CD14-positive monocyte (primary cell): ENCODE measurements at regions not wholly inside any gene's neighbourhood (a gene's known extent, or its start where the extent isn't known, plus 50 kb on each side); places are given as distances from the start of the nearest gene placed in this dataset.

Experiments used
- DNase-seq, 3 donors: peaks; one replicate each; pipeline ENCODE4 v3.0.0-alpha.2; 2011 to 2022
- H2AFZ ChIP-seq: 2 replicates; pipeline ENCODE4 v1.6.0; 2012; ENCODE audit warnings: mild to moderate bottlenecking, low read depth, low read length, inconsistent platforms; ENCODE audit not compliant: insufficient read depth, poor library complexity, severe bottlenecking
- H3K27ac ChIP-seq, 2 donors: 1 replicate in 1 of 2; 2 replicates in 1 of 2; pipeline ENCODE4 v1.5.1; 2012 to 2013; ENCODE audit warnings: low read length in 2 of 2, control low read depth in 1 of 2, inconsistent platforms in 1 of 2, low read depth in 1 of 2, mild to moderate bottlenecking in 1 of 2
- H3K27me3 ChIP-seq, 2 donors: one replicate each; pipeline versions ENCODE4 v1.6.0 to v1.6.1; 2011 to 2013; ENCODE audit warnings: low read length in 2 of 2; ENCODE audit not compliant: control insufficient read depth in 2 of 2, insufficient read depth in 2 of 2
- H3K36me3 ChIP-seq, 2 donors: replicated peaks in 1 of 2; 1 replicate in 1 of 2; 2 replicates in 1 of 2; pipeline versions ENCODE4 v1.5.1 to v1.6.1; 2012 to 2013; ENCODE audit warnings: low read length in 2 of 2, control low read depth in 1 of 2, inconsistent platforms in 1 of 2, mild to moderate bottlenecking in 1 of 2; ENCODE audit not compliant: insufficient read depth in 2 of 2, control insufficient read depth in 1 of 2
- H3K4me1 ChIP-seq, 2 donors: 1 replicate in 1 of 2; 2 replicates in 1 of 2; pipeline versions ENCODE4 v1.5.1 to v1.6.1; 2012 to 2013; ENCODE audit warnings: low read length in 2 of 2, control low read depth in 1 of 2, inconsistent platforms in 1 of 2, mild to moderate bottlenecking in 1 of 2, moderate library complexity in 1 of 2; ENCODE audit not compliant: insufficient read depth in 2 of 2, control insufficient read depth in 1 of 2
- H3K4me2 ChIP-seq: replicated peaks from 2 replicates; pipeline ENCODE3; 2012; ENCODE audit warnings: low read length, moderate library complexity, mild to moderate bottlenecking; ENCODE audit not compliant: poor library complexity, severe bottlenecking; ENCODE audit errors: extremely low read depth
- H3K4me3 ChIP-seq, 3 experiments: fragments of 200-600 bp in 1 of 3; sonication (generic) in 1 of 3; replicated peaks in 1 of 3; 1 replicate in 2 of 3; 2 replicates in 1 of 3; pipeline ENCODE4 v1.5.1; 2011 to 2013; ENCODE audit warnings: low read length in 3 of 3, mild to moderate bottlenecking in 3 of 3, control low read depth in 2 of 3, low read depth in 2 of 3, inconsistent platforms in 1 of 3, moderate library complexity in 1 of 3
- H3K79me2 ChIP-seq: 2 replicates; pipeline ENCODE4 v1.6.0; 2012; ENCODE audit warnings: mild to moderate bottlenecking, control low read depth, inconsistent platforms, low read length, moderate library complexity; ENCODE audit not compliant: insufficient read depth
- H3K9ac ChIP-seq: 2 replicates; pipeline ENCODE4 v1.6.0; 2017; ENCODE audit warnings: low read length, mild to moderate bottlenecking; ENCODE audit not compliant: insufficient read depth, poor library complexity, severe bottlenecking
- H3K9me3 ChIP-seq, 2 donors: replicated peaks in 1 of 2; 1 replicate in 1 of 2; 2 replicates in 1 of 2; pipeline versions ENCODE4 v1.5.1 to v1.6.1; 2012 to 2013; ENCODE audit warnings: low read length in 2 of 2, control low read depth in 1 of 2; ENCODE audit not compliant: control insufficient read depth in 1 of 2, insufficient read depth in 1 of 2
- H4K20me1 ChIP-seq: 2 replicates; pipeline ENCODE4 v1.6.0; 2012; ENCODE audit warnings: mild to moderate bottlenecking, low read length, control low read depth, moderate library complexity; ENCODE audit not compliant: insufficient read depth
- H3K27ac Mint-ChIP-seq, 7 donors: one replicate each; pipeline ENCODE4 v1.8.0; 2020; ENCODE audit warnings: mild to moderate bottlenecking in 7 of 7, mixed read lengths in 7 of 7, moderate library complexity in 6 of 7, inconsistent platforms in 2 of 7
- H3K27me3 Mint-ChIP-seq, 3 donors: one replicate each; pipeline ENCODE4 v1.8.0; 2021 to 2022; ENCODE audit warnings: low read depth in 3 of 3, mild to moderate bottlenecking in 3 of 3, mixed read lengths in 3 of 3, moderate library complexity in 3 of 3, inconsistent platforms in 1 of 3
- H3K36me3 Mint-ChIP-seq, 2 donors: one replicate each; pipeline ENCODE4 v1.8.0; 2020; ENCODE audit warnings: mixed read lengths in 2 of 2, inconsistent platforms in 1 of 2, mild to moderate bottlenecking in 1 of 2
- H3K4me1 Mint-ChIP-seq: one replicate; pipeline ENCODE4 v1.8.0; 2020; ENCODE audit warnings: mild to moderate bottlenecking, mixed read lengths
- H3K4me3 Mint-ChIP-seq, 2 donors: one replicate each; pipeline ENCODE4 v1.8.0; 2020; ENCODE audit warnings: mild to moderate bottlenecking in 2 of 2, mixed read lengths in 2 of 2, moderate library complexity in 1 of 2
- H3K9me3 Mint-ChIP-seq, 7 donors: one replicate each; pipeline ENCODE4 v1.8.0; 2020 to 2022; ENCODE audit warnings: mixed read lengths in 7 of 7, mild to moderate bottlenecking in 6 of 7, moderate library complexity in 6 of 7, inconsistent platforms in 2 of 7
- CTCF ChIP-seq: fragments of 200-600 bp; IDR thresholded peaks from one replicate; pipeline ENCODE4 v1.8.0; 2022; ENCODE audit warnings: antibody characterized with exemption, mild to moderate bottlenecking
- WGBS: methylation state at CpG from one replicate; pipeline ENCODE4 v1.1.5; 2013; ENCODE audit warnings: missing lambda C conversion rate; ENCODE audit not compliant: insufficient coverage; 5-methylcytosine and 5-hydroxymethylcytosine counted together
- intact Hi-C, 2 donors: fragments of 100-400 bp; cut with micrococcal nuclease; formaldehyde crosslinking; loops; one replicate each; pipeline versions ENCODE4 v1.15.0 to v1.15.1; 2023

DNA sequence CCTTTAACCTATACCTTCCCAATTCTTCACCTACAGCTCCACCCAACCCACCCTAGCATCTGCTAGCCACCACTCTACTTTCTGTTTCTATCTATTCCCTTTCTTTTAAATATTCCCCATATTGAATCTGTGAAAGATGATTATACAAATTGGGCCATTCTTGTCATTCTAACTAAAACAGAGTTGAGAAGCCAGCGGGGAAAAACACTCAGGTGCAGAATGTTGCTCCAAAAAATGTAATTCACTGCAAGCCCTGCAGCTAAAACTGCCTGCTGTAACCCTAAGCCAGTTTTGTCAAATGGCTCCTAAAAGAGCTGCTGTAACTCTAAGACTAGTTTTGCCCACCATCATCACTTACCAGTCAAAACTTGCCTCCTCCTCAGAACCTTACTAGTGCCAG, 1468.6 kb upstream of the MIR17HG start:
- no peak overlapping the region for H3K4me2 ChIP-seq
- no peaks in the 10 kb centered on the region for H3K79me2 ChIP-seq
- no peak overlapping the region for H3K4me3 ChIP-seq
- no peaks in the 10 kb centered on the region for H3K36me3 Mint-ChIP-seq
- H2AFZ ChIP-seq: no peak overlapping the region
- H3K27ac ChIP-seq: no peak overlapping the region
- intact Hi-C loops: no loop called here
- no CpG with 5 or more reads among the region's 1 CpG for WGBS
- no peak overlapping the region for H3K4me3 Mint-ChIP-seq
- DNase-seq: no peak
- no peak overlapping the region for H3K9ac ChIP-seq
- no peak overlapping the region for H3K27ac Mint-ChIP-seq
- H3K27me3 ChIP-seq: no peaks in the 10 kb centered on the region
- no peaks in the 10 kb centered on the region for H3K36me3 ChIP-seq
- H3K9me3 ChIP-seq: peaks cover 5 to 9% of the 10 kb centered on the region in 2 donors
- H3K4me1 ChIP-seq: no peaks in the 10 kb centered on the region
- no peaks in the 10 kb centered on the region for H3K4me1 Mint-ChIP-seq
- no peaks in the 10 kb centered on the region for H4K20me1 ChIP-seq
- no peak for TF ChIP-seq CTCF
- peaks cover 0 to 2% (median 0%) of the 10 kb centered on the region in 3 donors for H3K27me3 Mint-ChIP-seq
- H3K9me3 Mint-ChIP-seq: peaks cover 0 to 13% (median 4%) of the 10 kb centered on the region in 7 donors

DNA sequence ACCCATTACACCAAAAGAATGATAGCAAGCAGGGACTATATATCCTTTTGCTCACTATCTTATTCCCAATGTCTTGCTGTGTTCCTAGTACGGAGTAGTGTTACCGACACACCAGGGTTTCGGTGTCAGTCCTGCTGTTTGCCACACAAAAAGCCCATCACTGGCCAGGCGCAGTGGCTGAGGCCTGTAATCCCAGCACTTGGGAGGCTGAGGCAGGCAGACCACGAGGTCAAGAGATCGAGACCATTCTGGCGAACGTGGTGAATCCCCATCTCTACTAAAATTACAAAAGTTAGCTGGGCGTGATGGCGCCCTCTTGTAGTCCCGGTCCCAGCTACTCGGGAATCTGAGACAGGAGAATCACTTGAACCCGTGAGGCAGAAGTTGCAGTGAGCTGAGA, 1467.3 kb upstream of the MIR17HG start:
- Histone ChIP-seq H3K27ac (no peak overlapping the region), H3K79me2 (no peaks in the 10 kb centered on the region), H3K4me2 (no peak overlapping the region), H3K27me3 (no peaks in the 10 kb centered on the region), H4K20me1 (no peaks in the 10 kb centered on the region), H3K9ac (no peak overlapping the region), H3K4me3 (no peak overlapping the region), H3K36me3 (no peaks in the 10 kb centered on the region), H3K4me1 (no peaks in the 10 kb centered on the region), H3K9me3 (peaks cover 5 to 12% of the 10 kb centered on the region in 2 donors), H2AFZ (no peak overlapping the region)
- Mint-ChIP-seq H3K4me3 (no peak overlapping the region), H3K4me1 (no peaks in the 10 kb centered on the region), H3K9me3 (peaks cover 0 to 18% (median 4%) of the 10 kb centered on the region in 7 donors), H3K27ac (no peak overlapping the region), H3K27me3 (peaks cover 0 to 2% (median 0%) of the 10 kb centered on the region in 3 donors), H3K36me3 (no peaks in the 10 kb centered on the region)
- DNase-seq: no peak
- no peak for TF ChIP-seq CTCF
- 91% methylated on average over 10 of the region's 13 CpGs for WGBS
- intact Hi-C loops: no loop called here
